Right lobe of liver (tissue), 6 donors: ENCODE measurements at regions not wholly inside any gene's neighbourhood (a gene's known extent, or its start where the extent isn't known, plus 50 kb on each side); places are given as distances from the start of the nearest gene placed in this dataset.

Source experiments
- ATAC-seq, 4 donors: fragments of 200-7000 bp; cut with Tn5 transposase; one replicate each; pipeline ENCODE4 v1.9.1; 2020; ENCODE audit warnings: mild to moderate bottlenecking in 4 of 4, moderate library complexity in 4 of 4
- DNase-seq, 3 donors: peaks; one replicate each; pipeline ENCODE4 v3.0.0-alpha.2; 2020
- H3K27ac ChIP-seq, 3 donors: fragments of 200-600 bp; one replicate each; pipeline ENCODE4 v1.8.0; 2022
- H3K27me3 ChIP-seq, 2 donors: fragments of 200-600 bp; one replicate each; pipeline ENCODE4 v1.8.0; 2022
- H3K36me3 ChIP-seq, 4 donors: fragments of 200-600 bp; sonication (generic) in 1 of 4; one replicate each; pipeline versions ENCODE4 v1.5.1 to v1.8.0; 2017 to 2022; ENCODE audit warnings: control low read depth in 1 of 4
- H3K4me1 ChIP-seq, 4 donors: fragments of 200-600 bp; sonication (generic) in 1 of 4; one replicate each; pipeline versions ENCODE4 v1.5.1 to v1.8.0; 2017 to 2022; ENCODE audit warnings: control low read depth in 1 of 4
- H3K4me3 ChIP-seq, 3 donors: fragments of 200-600 bp; one replicate each; pipeline ENCODE4 v1.8.0; 2022
- H3K9me3 ChIP-seq, 4 donors: fragments of 200-600 bp; sonication (generic) in 1 of 4; one replicate each; pipeline versions ENCODE4 v1.5.1 to v1.8.0; 2017 to 2022; ENCODE audit warnings: control low read depth in 1 of 4
- CTCF ChIP-seq, 4 donors: fragments of 200-600 bp in 3 of 4; fragments of 450-650 bp in 1 of 4; IDR thresholded peaks; one replicate each; pipeline versions ENCODE4 v1.5.1 to v1.8.0; 2016 to 2022; ENCODE audit warnings: antibody characterized with exemption in 4 of 4, mild to moderate bottlenecking in 2 of 4
- POLR2A ChIP-seq: fragments of 450-650 bp; IDR thresholded peaks from one replicate; pipeline ENCODE4 v1.6.1; 2017; ENCODE audit warnings: antibody characterized with exemption, mild to moderate bottlenecking
- WGBS: methylation state at CpG from one replicate; pipeline ENCODE4 v1.1.6; 2018; ENCODE audit warnings: low coverage, low lambda C conversion rate; ENCODE audit not compliant: insufficient coverage; ENCODE audit errors: missing lambda C conversion rate; 5-methylcytosine and 5-hydroxymethylcytosine counted together
- intact Hi-C, 2 donors: fragments of 100-400 bp; cut with DNase I; formaldehyde crosslinking; loops; one replicate each; pipeline versions ENCODE4 v1.11.2 to v1.14.1; 2022
- donor health status: DM: no; HTN: yes; CAD: no.
- donor health status: DM: no; HTN: no; CAD: no.
- donor health status: DM: no; HTN: no; CAD: no.
- donor health status: DM: no; HTN: yes; CAD: no.
- donor health status: DM: no; HTN: yes; CAD: no.

GRCh38 chr1:94769551-94769950 is 50.6 kb upstream of the SLC44A3 start:
- Histone ChIP-seq H3K4me3 (no peak overlapping the region), H3K27me3 (no peaks in the 10 kb centered on the region), H3K36me3 (no peaks in the 10 kb centered on the region), H3K9me3 (no peaks in the 10 kb centered on the region), H3K27ac (no peak overlapping the region), H3K4me1 (no peaks in the 10 kb centered on the region)
- DNase-seq, result no peak
- no peak for TF ChIP-seq POLR2A
- no peak for TF ChIP-seq CTCF (IDR thresholded peaks at IDR 0.05)
- ATAC-seq, result no peak
- intact Hi-C loops, result no loop called here
- WGBS, result 0% methylated on average over 1 of the region's 1 CpG

DNA sequence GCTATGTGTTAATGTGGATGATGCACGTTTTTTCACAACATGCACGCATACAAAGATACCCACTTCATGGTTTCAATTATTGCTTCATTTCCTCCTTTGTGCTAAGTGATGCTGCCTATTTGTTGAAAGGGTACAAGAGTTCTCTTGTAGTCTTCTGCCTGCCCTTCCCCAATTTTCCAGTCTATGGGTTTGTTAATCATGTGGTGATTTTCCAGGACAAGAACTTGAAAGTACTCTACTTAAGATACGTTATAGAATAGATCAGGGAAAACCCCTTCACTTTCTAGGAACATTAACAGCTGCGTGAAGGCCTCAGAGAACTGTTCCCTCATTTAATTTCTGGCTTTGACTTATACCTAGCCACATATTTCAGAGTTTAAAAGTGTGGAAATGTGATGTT is 52.1 kb upstream of the SLC44A3 start:
- intact Hi-C loops, result no loop called here
- WGBS, result 52% methylated on average over 4 of the region's 4 CpGs
- Histone ChIP-seq H3K4me1 (no peaks in the 10 kb centered on the region), H3K27me3 (no peaks in the 10 kb centered on the region), H3K9me3 (no peaks in the 10 kb centered on the region), H3K4me3 (no peak overlapping the region), H3K27ac (no peak overlapping the region), H3K36me3 (no peaks in the 10 kb centered on the region)
- ATAC-seq, result peak in 3 of 4 donors; percentile 26 to 42 (median 32)
- TF ChIP-seq POLR2A (no peak), CTCF (IDR thresholded peaks at IDR 0.05) (no peak)
- DNase-seq, result no peak

GRCh38 chr1:94765958-94766357 is 54.2 kb upstream of the SLC44A3 start:
- no peaks in the 10 kb centered on the region for H3K36me3 ChIP-seq
- H3K4me3 ChIP-seq, result no peak overlapping the region
- intact Hi-C loops, result no loop called here
- no peak for DNase-seq
- TF ChIP-seq CTCF (IDR thresholded peaks at IDR 0.05), result no peak
- TF ChIP-seq POLR2A, result no peak
- H3K27ac ChIP-seq, result no peak overlapping the region
- ATAC-seq, result no peak
- 74% methylated on average over 3 of the region's 3 CpGs for WGBS
- no peaks in the 10 kb centered on the region for H3K27me3 ChIP-seq
- H3K9me3 ChIP-seq, result no peaks in the 10 kb centered on the region
- H3K4me1 ChIP-seq, result no peaks in the 10 kb centered on the region

DNA sequence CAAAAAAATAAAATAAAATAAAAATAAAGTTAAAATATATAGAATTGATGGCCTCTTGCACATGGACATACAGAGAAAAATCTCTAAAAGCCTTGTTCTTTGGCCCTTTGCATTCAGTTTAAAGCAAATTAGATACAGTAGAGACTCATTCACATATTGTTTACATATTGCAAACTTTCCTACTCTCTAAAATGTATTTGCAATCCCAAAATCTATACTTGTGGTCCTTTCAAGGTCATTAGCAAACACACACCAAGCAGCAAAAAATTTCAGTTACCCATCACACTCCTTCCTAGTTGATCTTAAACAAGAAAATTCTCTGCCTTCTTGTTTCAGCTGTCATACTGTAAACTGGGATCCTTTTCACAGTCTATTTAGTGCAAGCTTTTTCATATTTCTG is 61.0 kb upstream of the SLC44A3 start:
- Histone ChIP-seq H3K4me1 (peaks cover 0 to 38% (median 4%) of the 10 kb centered on the region in 4 donors), H3K36me3 (no peaks in the 10 kb centered on the region), H3K4me3 (no peak overlapping the region), H3K27me3 (no peaks in the 10 kb centered on the region), H3K27ac (no peak overlapping the region), H3K9me3 (no peaks in the 10 kb centered on the region)
- ATAC-seq (peak in 2 of 4 donors; percentile 19 to 23), DNase-seq (no peak)
- no peak for TF ChIP-seq CTCF (IDR thresholded peaks at IDR 0.05)
- no peak for TF ChIP-seq POLR2A
- intact Hi-C loops, result no loop called here

GRCh38 chr1:94757931-94758330 is 62.2 kb upstream of the SLC44A3 start:
- H3K27ac ChIP-seq, result peak overlapping the region in 1 of 3 donors; percentile 3

More at GRCh38 chr1:94757931-94758330, 62.2 kb upstream of the SLC44A3 start:
- ATAC-seq (peak in 2 of 4 donors; percentile 15 to 26), DNase-seq (no peak)
- Histone ChIP-seq H3K36me3 (no peaks in the 10 kb centered on the region), H3K4me1 (peaks cover 0 to 50% (median 8%) of the 10 kb centered on the region in 4 donors), H3K9me3 (no peaks in the 10 kb centered on the region), H3K4me3 (no peak overlapping the region), H3K27me3 (no peaks in the 10 kb centered on the region)
- TF ChIP-seq CTCF (IDR thresholded peaks at IDR 0.05) (no peak), POLR2A (no peak)
- intact Hi-C loops, result no loop called here
- WGBS, result 37% methylated on average over 7 of the region's 7 CpGs
